HUDEP-2 (cell line): ENCODE measurements at regions not wholly inside any gene's neighbourhood (a gene's known extent, or its start where the extent isn't known, plus 50 kb on each side); places are given as distances from the start of the nearest gene placed in this dataset.
"Not testable (repeated sequence)": the region's sequence is repeated elsewhere in the genome, so short reads cannot be mapped to it uniquely, and the experiment has no call there.

Experiments used
- DNase-seq, 76 experiments: peaks; one replicate each; lab custom pipeline; 2025; ENCODE audit not compliant: unreplicated experiment in 76 of 76; lab: John Stamatoyannopoulos, UW

DNA sequence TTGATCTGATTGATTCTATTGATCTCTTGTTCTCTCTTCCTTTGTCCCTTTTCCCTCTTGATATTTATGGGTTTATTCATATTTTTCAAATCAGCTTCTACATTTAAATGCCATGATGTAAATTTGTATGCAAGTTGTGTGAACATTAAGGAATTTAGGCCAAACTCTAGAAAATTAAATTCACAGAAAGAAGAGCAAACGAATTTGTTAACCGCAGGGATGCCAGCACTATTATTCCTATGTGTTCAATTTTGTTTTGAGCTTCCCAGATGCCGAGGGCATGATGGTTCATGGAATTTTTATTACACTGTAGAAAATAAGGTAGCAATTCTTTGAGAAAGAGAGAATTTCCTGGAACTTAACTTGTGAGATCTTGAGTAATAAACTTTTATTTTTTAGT is 220.9 kb downstream of the BUB3 start:
- DNase-seq, result no peak

DNA sequence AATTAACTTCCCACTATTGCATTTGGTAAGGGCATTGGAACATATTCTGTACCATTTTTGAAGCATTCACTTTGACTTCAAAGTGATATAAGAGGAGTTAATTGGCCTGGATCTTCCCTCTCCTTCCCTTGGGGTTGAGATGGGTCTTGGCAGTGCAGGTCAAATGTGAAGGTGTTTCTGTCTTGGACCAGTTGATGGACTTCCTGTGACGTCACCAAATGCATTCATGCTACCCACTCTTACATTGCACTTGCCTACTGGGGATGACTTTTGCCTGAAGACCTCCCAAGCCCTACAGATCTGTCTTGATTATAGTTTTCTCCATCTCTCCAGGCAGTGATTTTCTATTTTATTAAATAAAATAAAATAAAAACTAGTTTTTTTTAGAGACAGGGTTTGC is 221.5 kb downstream of the BUB3 start:
- no peak for DNase-seq

- DNase-seq, result no peak
These were observed 223.7 kb downstream of the BUB3 start for GRCh38 chr10:123377883-123378282.

DNA sequence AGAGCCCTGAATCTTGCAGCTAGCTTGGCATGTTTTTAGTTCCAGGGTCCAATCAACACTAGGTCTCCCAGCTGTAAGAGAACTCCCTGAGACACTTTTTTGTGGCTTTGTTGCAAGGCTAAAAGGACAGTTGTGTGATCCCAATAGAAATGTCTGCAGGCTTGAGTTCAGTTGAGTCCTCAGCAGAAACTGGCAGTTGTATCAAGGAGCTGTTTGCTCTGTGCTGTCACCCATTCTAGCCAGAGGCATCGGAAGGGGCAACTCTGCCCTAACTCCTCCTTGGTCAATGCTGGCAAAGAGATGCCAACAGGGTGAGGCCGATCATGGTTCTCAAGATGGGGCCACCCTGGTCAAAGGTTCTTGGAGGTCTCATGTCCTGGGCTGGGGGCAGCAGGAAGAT is 224.1 kb downstream of the BUB3 start:
- DNase-seq, result no peak

- no peak for DNase-seq
These were observed 225.0 kb downstream of the BUB3 start for GRCh38 chr10:123379156-123379555.

- no peak for DNase-seq
These were observed 226.4 kb downstream of the BUB3 start for GRCh38 chr10:123380491-123381085.

- no peak for DNase-seq
These were observed 227.0 kb downstream of the BUB3 start for GRCh38 chr10:123381224-123381623.

GRCh38 chr10:123382491-123382890 is 228.3 kb downstream of the BUB3 start:
- no peak for DNase-seq

- DNase-seq, result no peak
These were observed 231.4 kb downstream of the BUB3 start for GRCh38 chr10:123385508-123386080.

DNA sequence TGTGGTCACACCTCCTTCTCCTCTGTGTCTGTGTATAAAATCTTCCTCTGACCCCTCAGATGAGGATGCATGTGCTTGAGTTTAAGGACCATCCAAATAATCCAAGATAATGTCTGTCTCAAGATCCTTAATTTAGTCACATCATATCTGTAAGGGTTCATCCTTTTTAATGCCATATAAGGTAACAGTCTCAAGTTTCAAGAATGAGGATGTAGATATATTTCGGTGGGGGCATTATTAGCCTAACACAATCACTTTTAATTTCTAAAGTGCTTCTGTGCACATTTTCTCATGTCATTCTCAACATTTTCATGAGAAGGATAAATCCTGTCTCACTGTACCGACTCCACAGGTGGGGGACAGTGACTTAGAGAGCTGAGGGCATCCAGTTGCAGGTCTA is 235.3 kb downstream of the BUB3 start:
- DNase-seq, result no peak

DNA sequence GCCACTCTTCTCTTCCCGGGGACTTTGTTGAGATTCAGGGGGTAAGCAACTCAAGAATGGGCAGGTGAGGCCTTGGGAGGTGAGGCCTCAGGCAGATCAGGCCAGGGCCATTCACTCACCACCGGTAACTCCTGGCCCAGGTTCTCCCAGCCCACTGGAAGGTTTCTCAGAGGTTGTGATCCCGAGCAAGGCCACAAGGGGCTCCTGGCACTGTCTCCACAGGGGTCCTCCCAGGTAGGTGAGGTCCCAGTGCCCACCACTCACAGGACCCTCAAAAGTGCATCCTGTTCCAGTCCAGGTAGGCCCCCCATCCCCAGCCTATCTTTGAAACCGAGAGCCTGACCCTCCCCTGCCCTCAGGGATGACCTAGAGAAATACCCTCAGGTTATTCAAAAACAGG is 236.1 kb downstream of the BUB3 start:
- no peak for DNase-seq

DNA sequence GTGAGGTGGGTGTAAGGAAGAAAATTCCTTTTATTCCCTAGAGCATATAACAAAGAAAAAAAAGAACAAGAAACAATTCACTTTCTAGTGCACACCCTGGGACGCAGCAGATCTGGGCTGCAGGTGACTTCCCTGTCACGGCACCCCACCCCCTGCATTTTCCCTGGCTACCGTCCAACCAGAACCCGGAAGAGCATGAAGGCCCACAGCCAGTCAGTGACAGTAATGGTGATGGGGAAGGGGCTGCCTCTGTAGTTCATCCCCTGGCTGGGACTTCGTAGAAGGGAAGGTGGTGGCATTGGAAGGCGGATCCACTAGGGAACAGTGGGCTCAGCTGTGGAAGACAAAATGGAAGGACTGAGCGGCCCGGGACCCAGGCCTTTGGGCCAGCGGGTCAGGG is 236.7 kb downstream of the BUB3 start:
- no peak for DNase-seq

GRCh38 chr10:123391275-123392028 is 237.2 kb downstream of the BUB3 start:
- DNase-seq, result no peak

DNA sequence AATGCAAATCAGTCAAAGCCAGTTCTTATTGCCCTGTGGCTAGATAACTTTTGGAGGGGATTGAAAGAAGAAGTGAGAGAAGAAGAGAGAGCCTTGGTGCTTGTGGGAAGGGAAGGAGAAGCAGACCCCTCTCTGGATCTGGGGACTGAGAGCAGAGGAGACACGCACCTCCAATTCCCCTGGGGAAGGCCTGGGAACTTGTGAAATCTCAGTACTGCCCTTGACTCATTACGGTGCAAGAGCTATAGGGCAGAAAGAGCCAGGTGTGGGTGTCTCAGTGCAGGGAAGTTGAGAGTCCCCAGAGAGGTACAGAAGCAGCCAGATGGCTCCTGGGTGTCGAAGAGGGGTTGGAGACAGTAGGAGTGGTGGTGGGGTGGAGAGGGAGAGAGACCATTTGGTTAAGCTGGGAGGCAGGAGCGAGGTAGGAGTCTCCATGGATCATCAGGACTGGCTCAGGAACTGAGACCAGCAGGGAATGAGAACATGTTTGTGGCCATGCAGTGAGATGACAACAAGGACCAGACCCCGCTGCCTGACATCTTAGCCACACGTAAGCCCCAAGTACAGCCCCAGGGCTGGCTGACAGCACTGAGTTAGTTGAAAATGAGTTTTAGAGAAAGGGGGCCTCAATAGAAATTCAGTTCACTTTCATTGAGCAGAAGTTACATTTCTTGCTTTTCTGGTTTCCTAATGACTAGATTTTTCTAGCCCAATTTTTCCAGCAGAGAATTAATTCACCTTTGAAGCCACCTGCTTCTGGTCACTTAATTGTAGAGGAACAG is 238.2 kb downstream of the BUB3 start:
- DNase-seq, result no peak

DNA sequence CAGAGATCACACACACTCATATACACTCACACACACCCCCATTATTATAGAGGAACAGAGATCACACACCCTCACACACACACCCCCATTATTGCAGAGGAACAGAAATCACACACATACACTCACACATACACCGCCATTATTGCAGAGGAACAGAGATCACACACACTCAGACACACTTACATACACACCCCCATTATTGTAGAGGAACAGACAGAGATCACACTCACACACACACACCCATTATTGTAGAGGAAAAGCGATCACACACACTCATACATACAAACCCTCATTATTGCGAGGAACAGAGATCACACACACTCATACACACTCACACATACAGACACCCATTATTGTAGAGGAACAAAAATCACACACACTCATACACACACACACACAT is 239.0 kb downstream of the BUB3 start:
- DNase-seq, result no peak

DNA sequence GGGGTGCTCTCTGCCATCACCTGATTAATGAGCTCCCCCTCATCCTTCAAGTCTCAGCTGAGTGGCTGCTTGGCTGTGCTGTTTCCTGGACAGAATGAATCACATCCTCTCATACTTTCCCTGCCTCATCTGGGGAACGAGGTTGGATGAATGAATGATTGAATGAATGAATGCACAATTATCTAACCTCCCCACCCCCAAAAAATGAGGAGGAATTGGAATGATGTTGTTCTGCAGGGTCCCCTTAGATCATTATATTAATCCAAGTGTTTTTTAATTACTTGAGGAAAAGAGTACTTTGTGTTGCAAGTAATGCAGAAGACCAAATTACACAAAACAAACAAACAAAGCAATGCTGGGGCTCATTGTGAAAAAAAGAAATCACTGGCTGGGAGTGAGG is 240.2 kb downstream of the BUB3 start:
- no peak for DNase-seq

DNA sequence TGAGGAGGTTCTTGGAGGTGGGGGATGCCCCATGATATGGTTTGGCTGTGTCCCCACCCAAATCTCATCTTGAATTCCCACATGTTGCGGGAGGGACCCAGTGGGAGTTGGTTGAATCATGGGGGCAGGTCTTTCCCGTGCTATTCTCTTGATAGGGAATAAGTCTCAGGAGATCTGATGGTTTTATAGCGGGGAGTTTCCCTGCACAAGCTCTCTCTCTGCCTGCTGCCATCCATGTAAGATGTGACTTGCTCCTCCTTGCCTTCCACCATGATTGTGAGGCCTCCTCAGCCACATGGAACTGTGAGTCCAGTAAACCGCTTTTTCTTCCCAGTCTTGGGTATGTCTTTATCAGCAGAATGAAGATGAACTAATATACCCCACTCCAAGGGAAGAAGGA is 241.0 kb downstream of the BUB3 start:
- DNase-seq, result not testable (repeated sequence)

GRCh38 chr10:123395906-123396305 is 241.7 kb downstream of the BUB3 start:
- no peak for DNase-seq

DNA sequence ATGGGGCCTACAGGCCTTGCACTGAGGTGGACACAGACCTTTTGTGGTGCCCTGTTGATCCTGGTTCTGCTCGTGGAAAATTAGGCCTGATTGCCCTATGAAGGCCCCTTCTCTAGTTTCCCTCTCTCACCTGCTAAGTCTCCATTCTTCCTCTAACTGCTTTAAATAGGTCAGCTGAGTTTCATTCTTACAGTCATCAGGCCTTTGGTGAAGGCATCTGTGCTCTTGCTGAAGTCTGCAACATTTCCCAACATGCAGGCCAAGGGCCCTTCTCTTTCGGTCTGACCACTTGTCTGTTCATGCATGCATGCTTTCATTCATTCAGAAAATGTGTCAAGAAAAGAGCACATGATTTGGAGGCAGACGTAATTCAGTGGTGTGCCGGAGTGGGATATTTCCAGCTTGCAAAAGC is 244.0 kb downstream of the BUB3 start:
- DNase-seq, result no peak

DNA sequence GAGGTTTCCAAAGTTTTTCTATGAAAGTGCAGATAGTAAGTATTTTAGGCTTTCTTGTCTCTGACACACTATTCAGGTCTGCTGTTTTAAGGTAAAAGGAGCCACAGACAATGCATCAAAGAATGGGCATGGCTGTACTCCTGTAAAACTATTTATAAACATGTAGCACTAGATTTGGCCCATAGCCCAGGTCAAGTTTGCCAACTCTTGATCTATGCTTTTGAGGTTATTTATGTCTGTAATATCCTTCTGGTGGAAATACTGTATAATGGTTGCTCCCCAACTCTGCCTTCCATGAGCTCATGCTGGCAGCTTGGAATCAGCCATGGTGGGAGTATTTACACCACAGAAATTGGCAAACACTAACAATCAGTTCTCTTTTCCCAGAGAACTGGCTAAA is 244.6 kb downstream of the BUB3 start:
- no peak for DNase-seq

GRCh38 chr10:123399276-123399839 is 245.2 kb downstream of the BUB3 start:
- DNase-seq, result no peak
